Heart left ventricle (tissue), 16 donors: ENCODE measurements at regions not wholly inside any gene's neighbourhood (a gene's known extent, or its start where the extent isn't known, plus 50 kb on each side); places are given as distances from the start of the nearest gene placed in this dataset.

Experiments
- ATAC-seq, 4 donors: fragments of 200-7000 bp; cut with Tn5 transposase; one replicate each; pipeline ENCODE4 v1.9.1; 2020 to 2022; ENCODE audit warnings: moderate library complexity in 4 of 4, mild to moderate bottlenecking in 3 of 4, moderate number of reproducible peaks in 1 of 4
- DNase-seq, 5 donors: peaks; one replicate each; pipeline ENCODE4 v3.0.0-alpha.2; 2020
- H3K27ac ChIP-seq, 12 donors: fragments of 200-600 bp; sonication (generic) in 4 of 12; one replicate each; pipeline versions ENCODE4 v1.5.0 to v1.8.0; 2016 to 2022; ENCODE audit warnings: mild to moderate bottlenecking in 2 of 12
- H3K27me3 ChIP-seq, 9 donors: fragments of 200-600 bp; sonication (generic) in 2 of 9; one replicate each; pipeline versions ENCODE4 v1.5.1 to v1.8.0; 2016 to 2022; ENCODE audit warnings: mild to moderate bottlenecking in 3 of 9
- H3K36me3 ChIP-seq, 9 donors: fragments of 200-600 bp; sonication (generic) in 2 of 9; one replicate each; pipeline versions ENCODE4 v1.5.0 to v1.8.0; 2018 to 2022; ENCODE audit warnings: mild to moderate bottlenecking in 2 of 9
- H3K4me1 ChIP-seq, 12 donors: fragments of 200-600 bp; sonication (generic) in 4 of 12; one replicate each; pipeline versions ENCODE4 v1.5.0 to v1.8.0; 2016 to 2022; ENCODE audit warnings: mild to moderate bottlenecking in 3 of 12
- H3K4me3 ChIP-seq, 12 donors: fragments of 200-600 bp; sonication (generic) in 4 of 12; one replicate each; pipeline versions ENCODE4 v1.5.0 to v1.8.0; 2017 to 2022; ENCODE audit warnings: mild to moderate bottlenecking in 9 of 12, moderate library complexity in 4 of 12
- H3K9me3 ChIP-seq, 12 donors: fragments of 200-600 bp; sonication (generic) in 4 of 12; one replicate each; pipeline versions ENCODE4 v1.5.0 to v1.8.0; 2016 to 2022; ENCODE audit warnings: mild to moderate bottlenecking in 1 of 12
- POLR2A ChIP-seq, 2 donors: fragments of 450-650 bp; IDR thresholded peaks; one replicate each; pipeline ENCODE4 v1.6.1; 2017; ENCODE audit warnings: antibody characterized with exemption in 2 of 2, mild to moderate bottlenecking in 2 of 2, moderate library complexity in 2 of 2
- WGBS, 4 donors: extraction: QIAGEN DNeasy Blood & Tissue Kit in 2 of 4; methylation state at CpG; one replicate each; pipeline versions ENCODE4 v1.1.5 to v1.1.7; 2013 to 2018; 5-methylcytosine and 5-hydroxymethylcytosine counted together
- intact Hi-C, 10 donors: fragments of 100-400 bp; cut with DNase I; formaldehyde crosslinking; loops; one replicate each; pipeline versions ENCODE4 v1.11.1 to v1.14.2; 2022
- TF ChIP-seq, protein P1 (sequence below), 12 donors: fragments of 200-600 bp; sonication (generic) in 4 of 12; IDR thresholded peaks; one replicate each; pipeline versions ENCODE4 v1.5.0 to v1.8.0; 2018 to 2022; ENCODE audit warnings: antibody characterized with exemption in 12 of 12, mild to moderate bottlenecking in 5 of 12
- donor health status: ischemic (EF 13 %, LVEDD 7.1; RV severe dilation, severe dysfunction).
- donor health status: healthy with polysubstance abuse.
- donor health status: DM: no; HTN: yes; CAD: no.
- donor health status: DM: no; HTN: no; CAD: no.
- donor health status: ischemic (EF 25% LVEDD 6.9; RV normal size, moderate dysfunction).
- donor health status: ischemic (EF 25% LVEDD 5.7; RV mildly dilated, moderate dysfunction).
- donor health status: healthy.
- donor health status: DM: yes; HTN: yes; CAD: no.
- donor health status: ischemic (EF 35%, LVEDD 5.7; RV mildly dilated, moderate dysfunction).
- donor health status: nonischemic (EF 11% LVEDD 7.7; RV severe dilation, severe dysfunction).
- donor health status: DM: yes; HTN: yes; CAD: no.
- donor health status: PGD.
- donor health status: ischemic (EF 29% LVEDD 5.4; RV normal size, mild dysfunction).
- donor health status: nonischemic (EF 23%, LVEDD 6.1; RV moderate dilation, normal function).

- 88 to 91% (median 90%) methylated on average over 4 of the region's 4 CpGs for WGBS, 4 donors
- intact Hi-C loops: loop anchor here in 3 of 10 donors (10.0 kb wide), 3 partner anchors 66 to 176 kb away; partner anchors contain the start of gene PCDH18 (in 1 of the 3)
- peak overlapping the region in 1 of 12 donors; percentile 13 for H3K4me3 ChIP-seq
- peak overlapping the region in 1 of 12 donors; percentile 59 for H3K27ac ChIP-seq
- no peak for DNase-seq
- peaks cover 0 to 19% (median 7%) of the 10 kb centered on the region in 12 donors for H3K4me1 ChIP-seq
- TF ChIP-seq POLR2A (IDR thresholded peaks at IDR 0.05): no peak
- TF ChIP-seq, protein P1, sequence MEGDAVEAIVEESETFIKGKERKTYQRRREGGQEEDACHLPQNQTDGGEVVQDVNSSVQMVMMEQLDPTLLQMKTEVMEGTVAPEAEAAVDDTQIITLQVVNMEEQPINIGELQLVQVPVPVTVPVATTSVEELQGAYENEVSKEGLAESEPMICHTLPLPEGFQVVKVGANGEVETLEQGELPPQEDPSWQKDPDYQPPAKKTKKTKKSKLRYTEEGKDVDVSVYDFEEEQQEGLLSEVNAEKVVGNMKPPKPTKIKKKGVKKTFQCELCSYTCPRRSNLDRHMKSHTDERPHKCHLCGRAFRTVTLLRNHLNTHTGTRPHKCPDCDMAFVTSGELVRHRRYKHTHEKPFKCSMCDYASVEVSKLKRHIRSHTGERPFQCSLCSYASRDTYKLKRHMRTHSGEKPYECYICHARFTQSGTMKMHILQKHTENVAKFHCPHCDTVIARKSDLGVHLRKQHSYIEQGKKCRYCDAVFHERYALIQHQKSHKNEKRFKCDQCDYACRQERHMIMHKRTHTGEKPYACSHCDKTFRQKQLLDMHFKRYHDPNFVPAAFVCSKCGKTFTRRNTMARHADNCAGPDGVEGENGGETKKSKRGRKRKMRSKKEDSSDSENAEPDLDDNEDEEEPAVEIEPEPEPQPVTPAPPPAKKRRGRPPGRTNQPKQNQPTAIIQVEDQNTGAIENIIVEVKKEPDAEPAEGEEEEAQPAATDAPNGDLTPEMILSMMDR (IDR thresholded peaks at IDR 0.05): no peak
- H3K27me3 ChIP-seq: no peaks in the 10 kb centered on the region
- no peaks in the 10 kb centered on the region for H3K36me3 ChIP-seq
- H3K9me3 ChIP-seq: peaks cover 0 to 9% (median 0%) of the 10 kb centered on the region in 12 donors
- peak in 2 of 4 donors; percentile 41 to 49 for ATAC-seq
These were observed 168.5 kb upstream of the PCDH18 start for GRCh38 chr4:137700751-137701150.

- Histone ChIP-seq H3K27ac (peak overlapping the region in 2 of 12 donors; percentile 39 to 59), H3K27me3 (no peaks in the 10 kb centered on the region), H3K4me1 (peaks cover 0 to 14% (median 2%) of the 10 kb centered on the region in 12 donors), H3K9me3 (peaks cover 0 to 9% (median 0%) of the 10 kb centered on the region in 12 donors), H3K4me3 (peak overlapping the region in 2 of 12 donors; percentile 0 to 13), H3K36me3 (no peaks in the 10 kb centered on the region)
- WGBS, 4 donors: 60 to 77% (median 69%) methylated on average over 1 of the region's 1 CpG
- DNase-seq (no peak), ATAC-seq (peak in 1 of 4 donors; percentile 78)
- TF ChIP-seq POLR2A (IDR thresholded peaks at IDR 0.05): no peak
- TF ChIP-seq, protein P1 (IDR thresholded peaks at IDR 0.05): no peak
- intact Hi-C loops: loop anchor here in 3 of 10 donors (10.0 kb wide), 3 partner anchors 65 to 175 kb away; partner anchors contain the start of gene PCDH18 (in 1 of the 3)
These were observed 167.8 kb upstream of the PCDH18 start for GRCh38 chr4:137700072-137700471.

DNA sequence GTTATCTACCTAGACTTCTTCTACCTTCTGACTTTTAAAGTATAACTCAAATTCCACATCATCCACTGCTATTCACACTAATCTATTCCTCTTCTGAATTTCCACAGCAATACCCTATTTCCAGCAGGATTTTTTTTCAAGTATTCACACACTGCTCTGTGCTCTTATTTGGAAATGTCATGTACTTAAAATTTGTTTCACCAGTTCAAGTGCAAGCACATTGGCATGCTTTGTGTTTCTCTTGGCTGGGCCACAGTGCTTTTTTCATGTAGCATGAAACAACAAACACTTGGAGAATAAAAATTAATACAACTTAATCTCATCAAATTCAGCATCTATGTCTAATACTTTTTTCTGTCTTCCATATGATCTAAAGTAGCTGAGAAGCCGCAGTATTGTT lies 161.8 kb upstream of the PCDH18 start:
- DNase-seq: peak in 2 of 5 donors; percentile 26 to 41

DNA sequence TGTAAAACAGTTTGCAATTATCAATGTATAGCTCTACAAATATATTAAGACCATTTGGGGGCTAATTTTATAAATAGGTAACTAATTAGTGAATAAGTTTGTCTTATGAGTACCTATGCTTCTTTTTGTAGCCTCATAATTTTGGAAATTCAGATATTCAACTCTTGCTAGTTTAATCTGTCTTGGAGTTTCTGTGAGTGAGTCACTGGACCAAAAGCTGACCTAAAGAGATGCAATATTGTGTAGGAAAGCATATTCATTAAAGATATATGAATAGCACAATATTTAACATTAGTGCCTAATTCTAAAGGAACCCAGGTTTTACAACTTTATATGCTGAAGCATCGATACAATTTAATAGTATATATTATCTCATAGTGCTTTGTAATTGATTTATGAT lies 161.3 kb upstream of the PCDH18 start:
- no peaks in the 10 kb centered on the region for H3K27me3 ChIP-seq
- TF ChIP-seq POLR2A (IDR thresholded peaks at IDR 0.05): no peak
- TF ChIP-seq, protein P1 (IDR thresholded peaks at IDR 0.05): no peak
- DNase-seq (no peak), ATAC-seq (no peak)
- H3K4me1 ChIP-seq: peaks cover 0 to 5% (median 0%) of the 10 kb centered on the region in 12 donors
- intact Hi-C loops: loop anchor here in 1 of 10 donors (10.0 kb wide), 1 partner anchor 159 kb away; the partner anchor contains the start of gene PCDH18
- WGBS, 4 donors: 78 to 86% (median 84%) methylated on average over 1 of the region's 1 CpG
- H3K4me3 ChIP-seq: no peak overlapping the region
- H3K9me3 ChIP-seq: no peaks in the 10 kb centered on the region
- H3K36me3 ChIP-seq: no peaks in the 10 kb centered on the region
- no peak overlapping the region for H3K27ac ChIP-seq

More for the DNA sequence above, 161.8 kb upstream of the PCDH18 start:
- 61 to 83% (median 73%) methylated on average over 1 of the region's 1 CpG for WGBS, 4 donors
- peaks cover 0 to 5% (median 0%) of the 10 kb centered on the region in 12 donors for H3K4me1 ChIP-seq
- H3K9me3 ChIP-seq: no peaks in the 10 kb centered on the region
- peak in 1 of 4 donors; percentile 51 for ATAC-seq
- H3K27ac ChIP-seq: no peak overlapping the region
- H3K27me3 ChIP-seq: no peaks in the 10 kb centered on the region
- intact Hi-C loops: loop anchor here in 1 of 10 donors (10.0 kb wide), 1 partner anchor 159 kb away; the partner anchor contains the start of gene PCDH18
- TF ChIP-seq, protein P1 (IDR thresholded peaks at IDR 0.05): no peak
- no peak for TF ChIP-seq POLR2A (IDR thresholded peaks at IDR 0.05)
- no peak overlapping the region for H3K4me3 ChIP-seq
- no peaks in the 10 kb centered on the region for H3K36me3 ChIP-seq
